ENCODE measurements at regions not wholly inside any gene's neighbourhood (a gene's known extent, or its start where the extent isn't known, plus 50 kb on each side); places are given as distances from the start of the nearest gene placed in this dataset.

GRCh38 chr4:89639395-89639794, 197.6 kb downstream of the SNCA start:
- Mint-ChIP-seq H3K27ac (no peak overlapping the region), H3K9me3 (peaks cover 6% of the 10 kb centered on the region), H3K4me3 (no peak overlapping the region), H3K4me1 (peaks cover 8% of the 10 kb centered on the region), H3K36me3 (ENCODE audit: low read depth) (peaks cover 4% of the 10 kb centered on the region), H3K27me3 (ENCODE audit: low read depth, poor library complexity) (no peaks in the 10 kb centered on the region)
- TF ChIP-seq CTCF (IDR thresholded peaks at IDR 0.05): no peak
- no peak for DNase-seq

- peaks cover 13% of the 10 kb centered on the region for H3K9me3 Mint-ChIP-seq
- no peaks in the 10 kb centered on the region for H3K4me1 Mint-ChIP-seq
- no peak for TF ChIP-seq CTCF (IDR thresholded peaks at IDR 0.05)
- H3K36me3 Mint-ChIP-seq (ENCODE audit: low read depth): peaks cover 4% of the 10 kb centered on the region
- no peak overlapping the region for H3K27ac Mint-ChIP-seq
- H3K27me3 Mint-ChIP-seq (ENCODE audit: low read depth, poor library complexity): no peaks in the 10 kb centered on the region
- no peak for DNase-seq
- no peak overlapping the region for H3K4me3 Mint-ChIP-seq
Observed at GRCh38 chr4:89625599-89626293, 211.2 kb downstream of the SNCA start.

- H3K9me3 Mint-ChIP-seq: no peaks in the 10 kb centered on the region
- H3K27me3 Mint-ChIP-seq (ENCODE audit: low read depth, poor library complexity): peaks cover 3% of the 10 kb centered on the region
- peak overlapping the region; percentile 86 for H3K27ac Mint-ChIP-seq
- TF ChIP-seq CTCF (IDR thresholded peaks at IDR 0.05): no peak
- no peak overlapping the region for H3K4me3 Mint-ChIP-seq
- H3K36me3 Mint-ChIP-seq (ENCODE audit: low read depth): no peaks in the 10 kb centered on the region
- DNase-seq: no peak
- peaks cover 11% of the 10 kb centered on the region for H3K4me1 Mint-ChIP-seq
Observed at GRCh38 chr4:89619206-89619962, 217.6 kb downstream of the SNCA start.

GRCh38 chr4:89618151-89618550, 218.8 kb downstream of the SNCA start:
- Mint-ChIP-seq H3K27ac (no peak overlapping the region), H3K36me3 (ENCODE audit: low read depth) (no peaks in the 10 kb centered on the region), H3K4me1 (peaks cover 11% of the 10 kb centered on the region), H3K9me3 (peaks cover under 1% of the 10 kb centered on the region), H3K4me3 (no peak overlapping the region), H3K27me3 (ENCODE audit: low read depth, poor library complexity) (peaks cover 3% of the 10 kb centered on the region)
- no peak for TF ChIP-seq CTCF (IDR thresholded peaks at IDR 0.05)
- DNase-seq: no peak

GRCh38 chr4:89617317-89617716, 219.6 kb downstream of the SNCA start:
- no peak overlapping the region for H3K27ac Mint-ChIP-seq
- peaks cover 11% of the 10 kb centered on the region for H3K4me1 Mint-ChIP-seq
- H3K36me3 Mint-ChIP-seq (ENCODE audit: low read depth): no peaks in the 10 kb centered on the region
- H3K4me3 Mint-ChIP-seq: no peak overlapping the region
- TF ChIP-seq CTCF (IDR thresholded peaks at IDR 0.05): no peak
- H3K9me3 Mint-ChIP-seq: peaks cover 9% of the 10 kb centered on the region
- H3K27me3 Mint-ChIP-seq (ENCODE audit: low read depth, poor library complexity): peaks cover 3% of the 10 kb centered on the region
- DNase-seq: no peak
